Hematopoietic multipotent progenitor cell treated with erythropoietin and hydrocortisone succinate and interleukin-3 and kit ligand, for 17 days (in vitro differentiated cells): ENCODE measurements at regions not wholly inside any gene's neighbourhood (a gene's known extent, or its start where the extent isn't known, plus 50 kb on each side); places are given as distances from the start of the nearest gene placed in this dataset.

Source experiments
- DNase-seq: peaks from one replicate; pipeline ENCODE4 v3.0.0-alpha.2; 2015; ENCODE audit warnings: low spot score

DNA sequence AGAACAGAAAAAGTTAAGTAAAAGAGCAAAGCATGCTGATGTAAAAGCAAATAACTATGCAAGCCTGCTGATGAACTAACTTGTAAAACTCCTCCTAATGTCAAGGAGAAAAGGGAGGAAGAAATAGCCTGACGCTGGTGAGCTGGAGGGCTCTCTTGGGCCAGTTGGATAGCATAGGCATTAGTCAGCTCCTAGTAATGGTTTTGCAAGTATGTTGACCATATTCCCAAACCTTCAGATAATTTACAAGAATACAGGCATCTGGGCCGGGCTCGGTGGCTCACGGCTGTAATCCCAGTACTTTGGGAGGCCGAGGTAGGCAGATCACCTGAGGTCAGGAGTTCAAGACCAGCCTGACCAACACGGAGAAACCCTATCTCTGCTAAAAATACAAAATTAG lies 871.4 kb downstream of the C12orf50 start:
- DNase-seq, result no peak

DNA sequence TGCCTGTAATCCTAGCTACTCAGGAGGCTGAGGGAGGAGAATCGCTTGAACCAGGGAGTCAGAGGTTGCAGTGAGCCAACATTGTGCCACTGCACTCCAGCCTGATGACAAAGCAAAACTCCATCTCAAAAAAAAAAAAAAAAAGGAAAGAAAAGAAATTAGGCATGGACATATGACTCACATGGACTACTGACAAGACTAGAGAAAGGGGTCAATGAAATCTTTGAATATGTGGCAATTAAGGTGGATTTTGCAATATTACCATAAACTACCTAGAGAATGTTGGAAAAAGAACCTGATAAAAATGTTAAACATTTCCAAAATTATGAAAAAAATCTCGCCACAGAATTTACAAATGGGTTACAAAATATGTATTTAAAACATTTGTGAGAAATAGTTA lies 873.6 kb downstream of the C12orf50 start:
- DNase-seq, result no peak

DNA sequence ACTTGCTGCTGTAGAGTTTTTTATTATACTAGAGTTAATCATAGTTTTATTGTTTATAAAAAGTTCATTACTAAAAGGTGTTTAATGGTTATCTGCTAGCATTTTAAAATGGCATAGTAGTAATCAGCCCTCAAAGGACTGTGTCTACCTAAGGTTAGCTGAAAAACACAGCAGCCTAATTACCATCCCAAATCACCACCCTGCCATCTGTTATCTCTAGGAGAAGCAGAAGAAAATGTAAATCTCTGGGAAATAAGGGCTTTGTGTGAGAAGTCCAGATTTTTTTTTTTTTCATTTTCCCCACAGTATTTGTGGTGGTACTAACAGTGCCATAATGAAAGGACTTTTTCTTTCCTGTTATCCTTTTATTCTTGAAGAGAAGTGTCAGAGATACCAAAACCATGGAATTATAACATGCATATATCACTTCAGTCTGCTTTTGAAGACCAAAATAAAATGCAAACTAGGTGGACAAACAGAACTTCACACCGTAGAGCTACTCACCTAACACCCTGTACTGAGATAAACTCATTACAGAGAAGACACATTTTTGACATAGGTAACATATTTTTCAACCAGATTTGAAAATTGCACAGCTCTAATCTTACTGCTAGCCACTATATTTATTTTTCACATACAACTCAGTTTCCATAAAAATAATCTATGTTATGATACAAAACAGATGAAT lies 876.2 kb downstream of the C12orf50 start:
- no peak for DNase-seq

DNA sequence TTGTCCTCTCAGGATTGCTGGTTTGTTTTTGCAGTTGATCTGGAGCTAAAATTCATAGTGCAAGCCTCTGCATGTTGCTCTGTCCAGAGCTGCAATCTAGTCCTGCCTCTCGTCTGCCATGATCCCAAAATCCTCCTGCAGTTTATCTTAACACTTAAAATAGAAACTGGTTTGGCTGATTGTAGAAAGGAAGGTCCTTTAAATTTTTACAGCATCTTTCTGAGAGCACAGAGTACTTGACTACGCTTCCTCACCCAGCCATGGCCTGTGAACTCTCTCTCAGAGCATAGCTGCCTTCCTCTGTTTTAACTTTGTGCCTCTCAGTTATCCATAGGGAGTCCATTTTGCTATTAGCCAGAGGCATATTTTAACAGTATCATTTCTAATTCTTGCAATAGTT lies 877.1 kb downstream of the C12orf50 start:
- DNase-seq, result no peak

DNA sequence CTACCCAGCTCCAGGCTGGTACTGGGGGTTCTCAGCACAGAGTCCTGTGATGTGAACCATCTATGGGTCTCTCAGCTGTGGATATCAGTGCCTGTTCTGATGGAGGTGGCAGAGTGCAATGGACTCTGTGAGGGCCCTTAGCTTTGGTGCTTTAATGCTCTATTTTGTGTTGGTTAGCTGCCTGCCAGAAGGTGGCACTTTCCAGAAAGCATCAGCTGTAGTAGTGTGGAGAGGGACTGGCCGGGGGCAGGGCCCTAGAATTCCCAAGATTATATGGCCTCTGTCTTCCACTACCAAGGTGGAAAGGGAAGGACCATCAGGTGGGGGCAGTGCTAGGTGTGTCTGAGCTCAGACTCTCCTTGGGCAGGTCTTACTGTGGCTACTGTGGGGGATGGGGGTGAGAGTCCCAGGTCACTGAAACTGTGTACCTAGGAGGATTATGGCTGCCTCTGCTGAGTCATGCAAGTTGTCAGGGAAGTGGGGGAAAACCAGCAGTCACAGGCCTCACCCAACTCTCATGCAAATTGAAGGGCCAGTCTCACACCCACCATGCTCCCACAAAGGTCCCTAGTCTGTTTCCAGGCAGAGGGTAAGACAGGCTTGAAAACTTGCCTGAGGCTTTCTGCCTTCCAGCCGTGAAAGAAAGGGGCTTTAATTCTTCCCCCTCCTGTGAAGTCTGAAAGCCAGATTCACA lies 878.1 kb downstream of the C12orf50 start:
- no peak for DNase-seq

DNA sequence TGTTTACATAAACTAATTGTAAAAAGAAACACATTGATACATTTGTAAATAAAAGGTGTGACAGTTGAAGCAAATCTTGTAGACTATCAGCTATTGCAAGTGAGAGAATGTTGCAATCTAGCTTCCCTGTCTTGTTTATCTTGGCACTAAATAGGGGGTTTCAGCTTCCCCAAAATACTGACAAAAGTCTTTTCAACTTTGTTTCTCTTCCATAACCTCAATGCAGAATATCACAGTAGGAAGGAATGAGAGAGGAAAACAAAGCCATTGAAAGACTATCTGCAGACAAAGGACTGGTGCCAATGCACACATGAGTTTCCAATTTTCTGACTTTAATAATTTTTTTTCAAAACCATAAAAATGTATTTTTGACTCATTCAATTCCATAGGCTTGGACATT lies 886.2 kb upstream of the MGAT4C start:
- no peak for DNase-seq

DNA sequence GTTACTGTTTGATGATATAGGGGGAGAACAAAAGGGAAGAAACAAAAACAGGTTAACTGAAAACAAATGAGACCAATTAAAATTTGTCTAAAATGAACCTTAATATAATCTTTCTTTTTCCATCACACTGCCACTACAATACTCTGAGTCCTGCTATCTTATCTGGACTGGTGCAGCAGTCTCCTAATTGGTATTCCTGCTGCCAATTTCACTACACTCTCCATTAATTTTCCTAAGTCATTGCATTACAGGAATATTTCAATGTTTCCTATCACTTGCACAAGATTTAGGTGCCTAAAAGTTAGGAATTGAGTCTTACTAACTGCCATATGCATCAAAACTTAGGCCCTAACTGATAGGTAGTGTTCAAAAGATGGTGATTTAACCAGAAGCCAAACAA lies 884.9 kb upstream of the MGAT4C start:
- DNase-seq, result no peak

DNA sequence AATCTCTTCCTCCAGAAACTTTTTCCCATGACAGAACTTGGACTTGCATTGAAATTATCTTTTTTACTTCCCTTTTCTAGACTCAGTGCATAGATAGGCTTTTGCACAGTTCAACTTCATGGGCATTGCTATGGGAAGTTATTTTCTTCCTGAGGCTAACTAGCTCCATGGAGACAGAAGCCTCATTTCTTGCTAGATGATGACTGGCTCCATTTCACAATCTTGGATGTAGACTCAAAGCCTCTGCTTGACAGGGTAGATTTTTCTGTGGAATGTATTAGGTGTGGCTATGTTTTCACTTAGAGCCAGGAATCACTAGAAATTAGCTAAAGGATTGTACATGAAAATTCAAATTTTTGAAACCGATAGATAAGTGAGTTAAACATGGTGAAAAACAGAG lies 884.1 kb upstream of the MGAT4C start:
- no peak for DNase-seq

DNA sequence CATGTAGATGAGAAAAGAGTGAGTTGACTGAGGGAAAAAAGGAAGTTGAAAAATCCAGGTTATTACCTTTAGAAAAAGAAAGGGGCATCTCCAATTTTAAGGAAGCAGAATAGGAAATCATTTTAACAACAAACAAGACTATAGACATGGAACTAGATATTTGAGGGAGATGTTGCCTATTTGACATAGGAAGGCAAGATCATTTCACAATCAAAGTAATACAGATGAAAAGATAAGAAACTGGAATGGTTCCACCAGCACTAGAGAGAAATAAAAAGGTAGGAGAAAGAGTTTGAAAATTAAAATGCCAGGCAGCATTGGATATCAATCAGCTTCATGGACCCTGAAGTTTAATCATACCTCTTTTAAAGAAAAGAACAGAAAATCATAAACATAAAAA lies 881.0 kb upstream of the MGAT4C start:
- no peak for DNase-seq

DNA sequence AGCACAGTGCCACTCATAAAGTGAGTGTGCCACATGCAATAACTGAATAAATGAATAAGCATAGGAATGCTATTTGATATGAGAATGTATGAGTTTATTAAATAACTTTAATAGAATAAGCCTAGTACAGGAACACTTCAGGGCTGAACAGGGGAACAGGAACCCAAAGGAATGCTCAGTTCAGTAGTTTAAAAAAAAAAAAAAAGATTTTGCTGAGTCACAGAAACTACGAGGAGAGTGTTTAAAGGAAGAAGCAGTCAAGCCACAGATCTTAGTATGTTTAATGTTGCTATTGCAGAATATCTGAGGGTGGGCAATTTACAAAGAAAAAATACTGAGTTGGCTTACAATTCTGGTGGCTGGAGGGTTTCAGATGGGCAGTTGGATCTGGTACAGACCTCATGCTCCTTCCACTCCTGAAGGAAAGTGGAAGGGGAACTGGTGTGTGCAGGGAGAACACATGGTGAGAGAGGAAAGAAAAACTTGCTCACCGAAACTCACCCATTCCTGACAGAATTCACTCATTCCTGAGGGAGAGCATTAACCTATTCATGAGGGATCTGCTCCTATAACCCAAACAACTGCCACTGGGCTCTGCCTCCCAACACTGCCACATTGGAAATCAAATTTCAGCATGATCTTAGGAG lies 880.3 kb upstream of the MGAT4C start:
- DNase-seq, result no peak

DNA sequence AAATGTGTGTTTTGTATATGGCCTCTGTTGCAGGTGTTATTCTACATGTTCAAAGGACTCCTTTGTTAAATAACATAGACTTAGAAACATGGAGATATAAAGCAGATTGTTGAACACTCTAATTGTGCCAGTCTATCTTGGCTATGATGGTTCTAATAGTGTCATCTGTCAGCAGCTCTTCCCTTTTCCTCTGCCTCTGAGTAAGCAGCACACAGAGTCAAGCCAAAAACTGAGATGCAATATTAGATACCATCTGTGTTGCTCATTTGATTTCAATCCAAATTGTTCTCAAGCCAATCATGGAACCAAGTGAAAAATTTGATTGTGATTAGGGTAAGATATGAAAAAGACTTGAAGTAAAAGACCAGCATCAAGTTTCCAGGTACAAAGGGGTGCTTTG lies 871.1 kb upstream of the MGAT4C start:
- no peak for DNase-seq

DNA sequence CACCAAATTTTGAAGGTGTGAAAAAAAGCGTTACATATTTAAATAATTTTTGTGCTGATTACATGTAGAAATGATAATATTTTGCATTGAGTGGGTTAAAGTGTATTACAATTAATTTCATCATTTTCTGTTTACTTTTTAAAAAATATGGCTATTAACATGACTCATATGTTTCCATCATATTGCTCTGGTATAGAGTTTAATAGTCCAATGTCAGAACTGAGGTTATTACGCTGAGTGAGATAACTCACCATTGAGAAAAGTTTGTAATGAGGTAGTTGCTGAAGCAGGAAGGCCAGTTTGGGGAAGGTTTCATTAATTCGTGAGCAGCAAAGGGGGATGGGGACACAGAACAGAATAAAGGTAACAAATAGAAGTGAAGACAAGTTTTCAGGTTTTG lies 865.7 kb upstream of the MGAT4C start:
- no peak for DNase-seq

DNA sequence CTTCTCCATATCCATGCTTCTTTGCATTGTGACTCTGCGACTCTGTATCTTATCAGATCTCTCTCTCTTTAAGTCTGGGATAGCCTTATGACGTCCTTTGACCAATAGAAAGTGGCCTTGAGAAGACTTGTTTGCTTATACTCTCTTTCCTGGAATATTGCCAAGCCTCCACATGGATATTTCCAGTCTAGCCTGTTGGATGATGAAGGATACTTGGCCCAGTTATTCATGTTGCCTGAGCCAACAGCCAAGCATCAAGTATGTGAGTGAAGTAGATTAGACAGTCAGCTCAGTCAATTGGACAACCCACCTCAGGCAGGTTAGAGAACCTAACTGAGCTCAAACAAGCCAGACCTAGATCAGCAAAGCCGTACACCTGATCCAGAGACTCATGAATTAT lies 864.2 kb upstream of the MGAT4C start:
- no peak for DNase-seq

DNA sequence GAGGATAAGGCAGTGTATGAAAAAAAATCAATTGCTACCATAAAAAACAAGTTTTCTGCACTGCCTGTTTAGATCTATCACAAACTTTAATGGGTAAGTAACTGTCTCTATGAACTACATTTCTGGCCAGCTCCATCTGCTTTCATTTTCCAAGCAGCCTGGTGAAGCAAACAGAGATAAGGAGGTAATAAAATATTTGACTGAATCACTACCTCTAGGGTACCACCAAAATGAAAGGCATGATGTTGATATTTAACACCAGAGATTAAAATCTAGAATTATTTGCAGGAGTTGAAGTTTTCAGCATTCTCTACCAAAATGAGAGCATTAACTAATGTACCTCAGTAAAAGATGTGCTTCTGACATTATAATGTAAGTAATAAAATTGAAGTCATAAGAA lies 863.5 kb upstream of the MGAT4C start:
- DNase-seq, result no peak

DNA sequence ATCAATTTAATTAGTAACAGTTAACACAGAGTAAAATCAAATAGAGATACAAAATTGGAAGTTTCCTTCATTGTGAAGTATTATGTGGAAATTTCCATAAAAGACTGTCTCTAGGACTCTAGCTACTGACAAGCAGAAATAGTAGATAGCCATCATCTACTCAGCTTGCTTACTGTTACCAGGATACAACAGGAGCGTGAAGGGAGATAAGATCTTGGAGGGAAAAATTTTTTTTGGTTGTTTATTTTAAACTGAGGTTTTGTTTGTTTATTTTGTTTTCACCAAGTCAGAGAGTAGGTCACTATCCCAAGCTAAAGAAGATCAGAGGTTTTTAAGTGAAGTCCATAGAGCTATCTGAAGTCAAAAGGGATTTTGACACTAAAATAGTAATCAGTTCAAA lies 861.3 kb upstream of the MGAT4C start:
- DNase-seq, result no peak

DNA sequence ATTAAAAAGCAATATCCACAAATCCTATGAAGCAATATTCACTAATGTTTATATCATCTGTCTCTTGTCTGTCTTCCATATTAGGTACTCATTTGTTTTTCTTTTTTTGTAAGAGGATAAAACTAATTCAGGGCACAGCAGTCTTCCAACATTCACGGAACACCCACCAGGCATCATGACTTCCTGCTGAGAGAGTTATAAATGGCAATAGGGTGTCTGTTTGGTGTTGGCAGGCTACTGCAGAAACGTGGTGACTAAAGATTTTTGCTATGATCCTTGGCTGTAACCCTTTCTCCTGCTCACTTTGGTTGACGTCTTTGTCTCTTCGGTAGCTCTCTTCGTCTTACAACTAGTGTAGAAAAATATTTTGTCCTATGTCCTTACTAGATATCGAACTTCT lies 860.6 kb upstream of the MGAT4C start:
- DNase-seq, result no peak

DNA sequence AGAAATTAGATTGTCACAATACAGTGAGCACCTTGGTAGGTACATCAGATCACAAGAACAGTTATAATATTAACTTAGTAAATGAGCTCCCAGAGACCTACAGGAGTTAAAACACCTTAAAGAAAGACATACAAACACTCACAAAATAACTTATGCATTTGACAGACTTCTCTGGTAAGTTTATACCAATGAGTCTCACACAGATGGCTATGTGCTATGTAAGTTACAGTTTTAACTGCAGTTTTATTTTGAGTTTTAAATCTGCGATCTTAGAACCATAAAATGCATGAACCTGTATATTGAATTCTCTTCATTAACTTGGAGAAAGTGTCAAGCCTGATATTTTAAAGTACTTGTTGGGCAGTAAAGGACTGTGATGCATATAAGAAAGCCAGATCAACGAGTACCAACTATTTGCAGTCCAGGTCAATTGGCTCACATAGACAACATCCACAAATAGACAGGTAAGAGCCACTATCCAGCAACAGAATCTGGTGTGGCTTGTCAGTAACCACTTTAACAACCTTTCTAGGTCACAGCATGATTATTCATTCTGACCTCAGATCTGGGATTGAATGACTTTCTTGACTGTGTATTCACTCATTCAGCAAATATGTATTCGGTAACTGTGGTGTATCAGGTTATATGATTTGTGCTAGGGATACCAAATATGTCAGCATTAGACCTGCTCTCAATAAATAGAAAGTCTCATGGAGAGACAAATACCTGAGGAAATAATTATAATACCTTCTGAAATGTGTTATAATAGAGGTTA lies 856.6 kb upstream of the MGAT4C start:
- no peak for DNase-seq

DNA sequence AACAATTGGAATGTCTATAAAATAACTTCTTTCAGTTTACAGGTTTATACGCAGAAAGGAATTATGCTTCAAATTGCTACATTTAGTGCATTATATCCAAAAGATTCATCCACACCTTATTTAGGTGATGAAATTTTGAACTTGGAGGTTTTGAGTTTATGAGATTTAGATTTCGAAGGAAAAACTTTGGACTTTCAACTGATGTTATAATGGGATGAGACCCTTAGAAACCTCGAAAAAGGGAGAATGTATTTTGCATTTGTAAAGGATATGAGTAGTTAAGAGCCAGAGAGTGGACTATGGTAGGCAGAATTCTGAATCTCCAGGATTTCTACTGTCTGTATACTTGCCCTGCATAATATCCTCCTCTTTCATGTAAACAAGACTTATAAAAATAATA lies 851.6 kb upstream of the MGAT4C start:
- no peak for DNase-seq

DNA sequence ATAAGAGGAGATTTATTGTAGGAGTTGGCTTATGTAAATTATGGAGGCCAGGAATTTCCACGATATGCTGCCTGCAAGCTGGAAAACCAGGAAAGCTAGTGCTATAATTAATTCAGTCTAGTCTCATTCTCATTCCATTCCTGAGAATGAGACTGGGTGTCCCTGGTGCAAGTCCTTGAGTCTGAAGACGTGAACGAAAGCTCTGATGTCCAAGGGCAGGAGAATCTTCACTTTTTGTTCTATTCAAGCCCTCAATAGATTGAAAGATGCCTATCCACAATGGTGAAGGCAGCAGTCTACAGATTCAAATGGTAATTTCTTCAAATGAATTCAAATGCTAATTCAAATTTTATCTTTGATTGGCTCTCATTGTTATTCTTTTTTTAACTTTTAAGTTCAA lies 851.1 kb upstream of the MGAT4C start:
- no peak for DNase-seq

DNA sequence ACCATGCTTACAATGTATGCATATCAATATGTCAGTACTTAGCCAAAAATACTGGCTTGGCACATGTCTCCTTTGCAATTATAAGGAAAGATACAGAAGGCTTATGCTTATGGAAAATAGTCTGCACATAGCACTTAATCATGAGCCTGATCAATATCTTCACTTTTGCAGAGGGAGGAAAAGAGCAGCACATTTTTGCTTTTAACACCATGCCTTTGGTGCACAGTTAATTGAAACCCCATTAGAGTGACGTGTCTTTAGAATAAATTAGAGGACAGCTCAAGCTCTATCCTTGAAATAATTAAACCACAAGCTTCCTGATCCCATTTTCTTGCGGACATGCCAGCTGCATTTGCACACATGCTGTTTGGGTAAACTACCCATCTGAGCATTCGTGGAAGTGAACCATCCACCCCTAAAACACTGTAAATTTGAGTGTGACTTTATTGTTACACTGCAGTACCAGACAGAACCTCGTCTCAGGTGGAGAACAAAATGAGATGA lies 839.9 kb upstream of the MGAT4C start:
- no peak for DNase-seq

DNA sequence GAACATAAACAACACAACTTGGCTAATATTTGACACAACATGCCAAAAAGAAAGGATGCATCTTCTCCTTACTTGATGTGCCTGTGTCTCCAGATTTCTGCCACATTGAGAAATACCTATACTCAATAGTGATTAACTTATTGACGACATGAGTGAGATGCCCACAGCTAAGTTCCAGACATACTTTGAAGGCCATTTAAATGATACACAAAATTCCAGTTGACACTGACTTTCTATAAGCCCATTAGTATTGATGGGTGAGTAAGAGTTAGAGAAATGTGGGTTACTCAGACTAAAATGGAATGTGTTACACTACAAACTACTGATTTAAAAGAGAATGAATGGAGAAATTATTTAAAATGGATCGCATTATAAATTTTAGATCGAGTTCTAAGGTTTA lies 838.2 kb upstream of the MGAT4C start:
- DNase-seq, result no peak

DNA sequence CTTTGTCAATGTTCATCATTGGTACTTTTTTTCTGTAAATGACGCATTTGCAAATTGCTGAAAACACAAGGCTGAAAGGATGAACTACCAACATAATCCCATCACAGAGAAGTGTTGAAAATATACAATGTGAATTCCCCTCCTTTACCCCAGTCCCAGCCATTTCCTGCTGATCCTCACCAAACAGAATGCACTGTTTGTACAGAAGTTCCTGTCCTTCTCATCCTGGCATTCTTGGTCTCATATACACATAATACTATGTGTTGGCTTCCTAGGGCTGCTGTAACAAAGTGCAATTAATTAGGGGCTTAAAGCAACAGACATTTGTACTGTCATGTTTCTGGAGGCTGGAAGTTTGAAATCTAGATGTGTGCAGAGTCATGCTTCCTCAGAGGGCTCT lies 836.2 kb upstream of the MGAT4C start:
- no peak for DNase-seq
